ENCODE measurements at regions not wholly inside any gene's neighbourhood (a gene's known extent, or its start where the extent isn't known, plus 50 kb on each side); places are given as distances from the start of the nearest gene placed in this dataset.

- Histone ChIP-seq H3K9me3 (replicated peaks; ENCODE audit: control insufficient read depth, low read depth, low read length) (no peaks in the 10 kb centered on the region), H3K27me3 (ENCODE audit: control insufficient read depth, insufficient read depth, low read length) (no peaks in the 10 kb centered on the region), H3K4me3 (ENCODE audit: low read length) (no peak overlapping the region), H3K4me1 (ENCODE audit: control insufficient read depth, insufficient read depth, low read length) (peaks cover 2% of the 10 kb centered on the region), H3K36me3 (ENCODE audit: control insufficient read depth, insufficient read depth, low read length) (no peaks in the 10 kb centered on the region), H3K27ac (ENCODE audit: low read length) (no peak overlapping the region)
- DNase-seq, result no peak
- 90% methylated on average over 1 of the region's 3 CpGs for WGBS (ENCODE audit: insufficient coverage)
Measured at GRCh38 chr1:182186757-182187146, 125.2 kb upstream of the ZNF648 start.

GRCh38 chr1:182185842-182186756 lies 124.6 kb upstream of the ZNF648 start:
- Histone ChIP-seq H3K36me3 (ENCODE audit: control insufficient read depth, insufficient read depth, low read length) (no peaks in the 10 kb centered on the region), H3K4me1 (ENCODE audit: control insufficient read depth, insufficient read depth, low read length) (peaks cover 2% of the 10 kb centered on the region), H3K4me3 (ENCODE audit: low read length) (no peak overlapping the region), H3K27ac (ENCODE audit: low read length) (no peak overlapping the region), H3K9me3 (replicated peaks; ENCODE audit: control insufficient read depth, low read depth, low read length) (no peaks in the 10 kb centered on the region), H3K27me3 (ENCODE audit: control insufficient read depth, insufficient read depth, low read length) (no peaks in the 10 kb centered on the region)
- DNase-seq, result no peak
- WGBS (ENCODE audit: insufficient coverage), result no CpG with 5 or more reads among the region's 2 CpGs

- Histone ChIP-seq H3K27ac (ENCODE audit: low read length) (no peak overlapping the region), H3K27me3 (ENCODE audit: control insufficient read depth, insufficient read depth, low read length) (no peaks in the 10 kb centered on the region), H3K9me3 (replicated peaks; ENCODE audit: control insufficient read depth, low read depth, low read length) (no peaks in the 10 kb centered on the region), H3K4me3 (ENCODE audit: low read length) (no peak overlapping the region), H3K4me1 (ENCODE audit: control insufficient read depth, insufficient read depth, low read length) (peaks cover 2% of the 10 kb centered on the region), H3K36me3 (ENCODE audit: control insufficient read depth, insufficient read depth, low read length) (no peaks in the 10 kb centered on the region)
- peak; percentile 32 for DNase-seq
- no CpG with 5 or more reads among the region's 2 CpGs for WGBS (ENCODE audit: insufficient coverage)
Measured at GRCh38 chr1:182185136-182185535, 123.6 kb upstream of the ZNF648 start.

- no peak for DNase-seq
- Histone ChIP-seq H3K4me3 (ENCODE audit: low read length) (no peak overlapping the region), H3K9me3 (replicated peaks; ENCODE audit: control insufficient read depth, low read depth, low read length) (no peaks in the 10 kb centered on the region), H3K27ac (ENCODE audit: low read length) (no peak overlapping the region), H3K36me3 (ENCODE audit: control insufficient read depth, insufficient read depth, low read length) (no peaks in the 10 kb centered on the region), H3K27me3 (ENCODE audit: control insufficient read depth, insufficient read depth, low read length) (no peaks in the 10 kb centered on the region), H3K4me1 (ENCODE audit: control insufficient read depth, insufficient read depth, low read length) (peaks cover 2% of the 10 kb centered on the region)
- WGBS (ENCODE audit: insufficient coverage), result no CpG with 5 or more reads among the region's 3 CpGs
Measured at GRCh38 chr1:182183606-182184005, 122.1 kb upstream of the ZNF648 start.

GRCh38 chr1:182182311-182182710 lies 120.8 kb upstream of the ZNF648 start:
- Histone ChIP-seq H3K27me3 (ENCODE audit: control insufficient read depth, insufficient read depth, low read length) (no peaks in the 10 kb centered on the region), H3K9me3 (replicated peaks; ENCODE audit: control insufficient read depth, low read depth, low read length) (no peaks in the 10 kb centered on the region)
- DNase-seq, result peak; percentile 45

GRCh38 chr1:182181167-182181572 lies 119.7 kb upstream of the ZNF648 start:
- Histone ChIP-seq H3K4me3 (ENCODE audit: low read length) (no peak overlapping the region), H3K27ac (ENCODE audit: low read length) (no peak overlapping the region), H3K27me3 (ENCODE audit: control insufficient read depth, insufficient read depth, low read length) (no peaks in the 10 kb centered on the region), H3K36me3 (ENCODE audit: control insufficient read depth, insufficient read depth, low read length) (no peaks in the 10 kb centered on the region), H3K9me3 (replicated peaks; ENCODE audit: control insufficient read depth, low read depth, low read length) (no peaks in the 10 kb centered on the region), H3K4me1 (ENCODE audit: control insufficient read depth, insufficient read depth, low read length) (peaks cover 2% of the 10 kb centered on the region)
- no CpG with 5 or more reads among the region's 3 CpGs for WGBS (ENCODE audit: insufficient coverage)
- no peak for DNase-seq

More at GRCh38 chr1:182182311-182182710, 120.8 kb upstream of the ZNF648 start:
- Histone ChIP-seq H3K4me1 (ENCODE audit: control insufficient read depth, insufficient read depth, low read length) (peaks cover 2% of the 10 kb centered on the region), H3K36me3 (ENCODE audit: control insufficient read depth, insufficient read depth, low read length) (no peaks in the 10 kb centered on the region), H3K4me3 (ENCODE audit: low read length) (no peak overlapping the region), H3K27ac (ENCODE audit: low read length) (no peak overlapping the region)

- H3K4me3 ChIP-seq (ENCODE audit: low read length), result no peak overlapping the region
- H3K27me3 ChIP-seq (ENCODE audit: control insufficient read depth, insufficient read depth, low read length), result no peaks in the 10 kb centered on the region
- 31% methylated on average over 3 of the region's 4 CpGs for WGBS (ENCODE audit: insufficient coverage)
- peak; percentile 51 for DNase-seq
- no peak overlapping the region for H3K27ac ChIP-seq (ENCODE audit: low read length)
- no peaks in the 10 kb centered on the region for H3K9me3 ChIP-seq (replicated peaks; ENCODE audit: control insufficient read depth, low read depth, low read length)
- no peaks in the 10 kb centered on the region for H3K36me3 ChIP-seq (ENCODE audit: control insufficient read depth, insufficient read depth, low read length)
- H3K4me1 ChIP-seq (ENCODE audit: control insufficient read depth, insufficient read depth, low read length), result peaks cover 13% of the 10 kb centered on the region
Measured at GRCh38 chr1:182175361-182175931, 113.9 kb upstream of the ZNF648 start.

- Histone ChIP-seq H3K27ac (ENCODE audit: low read length) (peak overlapping the region; percentile 78), H3K4me1 (ENCODE audit: control insufficient read depth, insufficient read depth, low read length) (peaks cover 13% of the 10 kb centered on the region), H3K36me3 (ENCODE audit: control insufficient read depth, insufficient read depth, low read length) (no peaks in the 10 kb centered on the region), H3K9me3 (replicated peaks; ENCODE audit: control insufficient read depth, low read depth, low read length) (no peaks in the 10 kb centered on the region), H3K4me3 (ENCODE audit: low read length) (no peak overlapping the region), H3K27me3 (ENCODE audit: control insufficient read depth, insufficient read depth, low read length) (no peaks in the 10 kb centered on the region)
- peak; percentile 25 for DNase-seq
- no CpG with 5 or more reads among the region's 1 CpG for WGBS (ENCODE audit: insufficient coverage)
Measured at GRCh38 chr1:182174513-182174855, 113.0 kb upstream of the ZNF648 start.

- H3K27me3 ChIP-seq (ENCODE audit: control insufficient read depth, insufficient read depth, low read length), result no peaks in the 10 kb centered on the region
- peak overlapping the region; percentile 78 for H3K27ac ChIP-seq (ENCODE audit: low read length)
- DNase-seq, result peak; percentile 88
- no peaks in the 10 kb centered on the region for H3K9me3 ChIP-seq (replicated peaks; ENCODE audit: control insufficient read depth, low read depth, low read length)
- 13% methylated on average over 1 of the region's 5 CpGs for WGBS (ENCODE audit: insufficient coverage)
- H3K4me1 ChIP-seq (ENCODE audit: control insufficient read depth, insufficient read depth, low read length), result peaks cover 13% of the 10 kb centered on the region
- no peak overlapping the region for H3K4me3 ChIP-seq (ENCODE audit: low read length)
- H3K36me3 ChIP-seq (ENCODE audit: control insufficient read depth, insufficient read depth, low read length), result no peaks in the 10 kb centered on the region
Measured at GRCh38 chr1:182173808-182174512, 112.4 kb upstream of the ZNF648 start.

- Histone ChIP-seq H3K4me3 (ENCODE audit: low read length) (no peak overlapping the region), H3K27ac (ENCODE audit: low read length) (no peak overlapping the region), H3K27me3 (ENCODE audit: control insufficient read depth, insufficient read depth, low read length) (no peaks in the 10 kb centered on the region), H3K4me1 (ENCODE audit: control insufficient read depth, insufficient read depth, low read length) (peaks cover 13% of the 10 kb centered on the region), H3K9me3 (replicated peaks; ENCODE audit: control insufficient read depth, low read depth, low read length) (no peaks in the 10 kb centered on the region), H3K36me3 (ENCODE audit: control insufficient read depth, insufficient read depth, low read length) (no peaks in the 10 kb centered on the region)
- no peak for DNase-seq
Measured at GRCh38 chr1:182172699-182173098, 111.2 kb upstream of the ZNF648 start.

All from muscle of leg (tissue), 3 donors.